ENCODE measurements at regions not wholly inside any gene's neighbourhood (a gene's known extent, or its start where the extent isn't known, plus 50 kb on each side); places are given as distances from the start of the nearest gene placed in this dataset.

- WGBS, 4 donors, result 84 to 97% (median 95%) methylated on average over 2 of the region's 2 CpGs
- TF ChIP-seq, protein P1, sequence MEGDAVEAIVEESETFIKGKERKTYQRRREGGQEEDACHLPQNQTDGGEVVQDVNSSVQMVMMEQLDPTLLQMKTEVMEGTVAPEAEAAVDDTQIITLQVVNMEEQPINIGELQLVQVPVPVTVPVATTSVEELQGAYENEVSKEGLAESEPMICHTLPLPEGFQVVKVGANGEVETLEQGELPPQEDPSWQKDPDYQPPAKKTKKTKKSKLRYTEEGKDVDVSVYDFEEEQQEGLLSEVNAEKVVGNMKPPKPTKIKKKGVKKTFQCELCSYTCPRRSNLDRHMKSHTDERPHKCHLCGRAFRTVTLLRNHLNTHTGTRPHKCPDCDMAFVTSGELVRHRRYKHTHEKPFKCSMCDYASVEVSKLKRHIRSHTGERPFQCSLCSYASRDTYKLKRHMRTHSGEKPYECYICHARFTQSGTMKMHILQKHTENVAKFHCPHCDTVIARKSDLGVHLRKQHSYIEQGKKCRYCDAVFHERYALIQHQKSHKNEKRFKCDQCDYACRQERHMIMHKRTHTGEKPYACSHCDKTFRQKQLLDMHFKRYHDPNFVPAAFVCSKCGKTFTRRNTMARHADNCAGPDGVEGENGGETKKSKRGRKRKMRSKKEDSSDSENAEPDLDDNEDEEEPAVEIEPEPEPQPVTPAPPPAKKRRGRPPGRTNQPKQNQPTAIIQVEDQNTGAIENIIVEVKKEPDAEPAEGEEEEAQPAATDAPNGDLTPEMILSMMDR (IDR thresholded peaks at IDR 0.05), result no peak
Measured at GRCh38 chr17:69706127-69706526, 291.6 kb downstream of the MAP2K6 start.

GRCh38 chr17:69709441-69709840 lies 294.9 kb downstream of the MAP2K6 start:
- Histone ChIP-seq H3K27ac (no peak overlapping the region), H3K4me3 (no peak overlapping the region), H3K27me3 (no peaks in the 10 kb centered on the region), H3K36me3 (replicated peaks in 1 of 2) (no peaks in the 10 kb centered on the region), H3K9me3 (replicated peaks in 1 of 3) (no peaks in the 10 kb centered on the region), H3K4me1 (replicated peaks in 1 of 2) (no peaks in the 10 kb centered on the region)
- no peak for TF ChIP-seq POLR2A (IDR thresholded peaks at IDR 0.05)
- TF ChIP-seq, protein P1 (IDR thresholded peaks at IDR 0.05), result no peak
- 83 to 88% (median 86%) methylated on average over 6 of the region's 6 CpGs for WGBS, 4 donors
- DNase-seq, result no peak
- intact Hi-C loops (cut with DNase I), result no loop called here

More at GRCh38 chr17:69706127-69706526, 291.6 kb downstream of the MAP2K6 start:
- no peaks in the 10 kb centered on the region for H3K36me3 ChIP-seq (replicated peaks in 1 of 2)
- H3K9me3 ChIP-seq (replicated peaks in 1 of 3), result no peaks in the 10 kb centered on the region
- H3K4me1 ChIP-seq (replicated peaks in 1 of 2), result no peaks in the 10 kb centered on the region
- no peak overlapping the region for H3K4me3 ChIP-seq
- DNase-seq, result no peak
- no peaks in the 10 kb centered on the region for H3K27me3 ChIP-seq
- intact Hi-C loops (cut with DNase I), result no loop called here
- no peak overlapping the region for H3K27ac ChIP-seq

GRCh38 chr17:69710926-69711325 lies 296.4 kb downstream of the MAP2K6 start:
- no peak for TF ChIP-seq POLR2A (IDR thresholded peaks at IDR 0.05)
- TF ChIP-seq, protein P1 (IDR thresholded peaks at IDR 0.05), result no peak
- WGBS, 4 donors, result 46 to 61% (median 50%) methylated on average over 2 of the region's 2 CpGs
- Histone ChIP-seq H3K4me1 (replicated peaks in 1 of 2) (no peaks in the 10 kb centered on the region), H3K9me3 (replicated peaks in 1 of 3) (no peaks in the 10 kb centered on the region), H3K4me3 (no peak overlapping the region), H3K36me3 (replicated peaks in 1 of 2) (no peaks in the 10 kb centered on the region), H3K27me3 (no peaks in the 10 kb centered on the region), H3K27ac (no peak overlapping the region)
- intact Hi-C loops (cut with DNase I), result no loop called here
- DNase-seq, result no peak

DNA sequence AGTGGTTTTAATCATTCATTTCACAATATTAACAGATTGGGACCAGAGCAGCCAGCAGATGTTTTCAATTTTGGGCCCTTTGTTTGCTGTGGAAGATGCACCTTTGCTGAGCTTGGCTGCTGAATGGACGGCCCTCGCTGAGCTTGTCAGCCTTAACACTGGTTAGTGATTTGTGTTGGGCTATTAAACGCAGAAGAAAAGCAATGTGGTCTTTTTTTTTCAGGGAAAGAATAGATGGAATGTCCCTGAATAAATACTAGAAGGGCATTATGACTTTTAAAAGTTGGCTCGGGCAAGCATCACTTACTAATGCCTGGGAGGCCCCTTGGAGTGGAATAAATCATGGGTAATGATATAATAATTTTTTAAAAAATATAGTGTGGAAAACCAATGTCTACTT lies 297.0 kb downstream of the MAP2K6 start:
- Histone ChIP-seq H3K9me3 (replicated peaks in 1 of 3) (no peaks in the 10 kb centered on the region), H3K4me1 (replicated peaks in 1 of 2) (no peaks in the 10 kb centered on the region), H3K36me3 (replicated peaks in 1 of 2) (no peaks in the 10 kb centered on the region), H3K27me3 (no peaks in the 10 kb centered on the region), H3K4me3 (no peak overlapping the region), H3K27ac (no peak overlapping the region)
- TF ChIP-seq, protein P1 (IDR thresholded peaks at IDR 0.05), result no peak
- no peak for TF ChIP-seq POLR2A (IDR thresholded peaks at IDR 0.05)
- 40 to 58% (median 50%) methylated on average over 4 of the region's 4 CpGs for WGBS, 4 donors
- intact Hi-C loops (cut with DNase I), result no loop called here
- no peak for DNase-seq

Data from adrenal gland (tissue), 9 donors.